NOMO-1 (cell line): ENCODE measurements at regions not wholly inside any gene's neighbourhood (a gene's known extent, or its start where the extent isn't known, plus 50 kb on each side); places are given as distances from the start of the nearest gene placed in this dataset.
"Not testable (repeated sequence)": the region's sequence is repeated elsewhere in the genome, so short reads cannot be mapped to it uniquely, and the experiment has no call there.

ENCODE experiments used
- DNase-seq, 2 experiments: peaks; one replicate each; lab custom pipeline; 2025; ENCODE audit not compliant: unreplicated experiment in 2 of 2; lab: John Stamatoyannopoulos, UW

GRCh38 chr14:59037086-59037485 is 151.4 kb upstream of the DAAM1 start:
- DNase-seq = no peak

DNA sequence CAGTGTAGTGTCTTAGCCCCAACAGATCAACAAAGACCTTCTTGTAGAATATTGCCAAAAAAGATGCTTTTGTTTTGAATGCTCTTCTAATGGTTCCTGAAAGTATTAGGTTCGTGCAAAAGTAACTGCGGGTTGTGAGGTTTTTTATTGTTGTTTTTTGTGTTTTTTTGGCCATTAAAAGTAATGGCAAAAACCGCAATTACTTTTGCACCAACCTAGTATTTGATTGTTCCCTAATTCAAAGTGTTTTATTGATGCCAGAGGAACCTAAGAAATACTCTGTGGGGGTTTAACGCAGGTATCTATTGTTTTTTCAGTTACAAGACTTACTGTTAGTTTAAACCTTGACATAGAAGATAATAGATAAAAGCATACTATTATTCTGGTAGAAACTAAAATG is 150.8 kb upstream of the DAAM1 start:
- DNase-seq = no peak

DNA sequence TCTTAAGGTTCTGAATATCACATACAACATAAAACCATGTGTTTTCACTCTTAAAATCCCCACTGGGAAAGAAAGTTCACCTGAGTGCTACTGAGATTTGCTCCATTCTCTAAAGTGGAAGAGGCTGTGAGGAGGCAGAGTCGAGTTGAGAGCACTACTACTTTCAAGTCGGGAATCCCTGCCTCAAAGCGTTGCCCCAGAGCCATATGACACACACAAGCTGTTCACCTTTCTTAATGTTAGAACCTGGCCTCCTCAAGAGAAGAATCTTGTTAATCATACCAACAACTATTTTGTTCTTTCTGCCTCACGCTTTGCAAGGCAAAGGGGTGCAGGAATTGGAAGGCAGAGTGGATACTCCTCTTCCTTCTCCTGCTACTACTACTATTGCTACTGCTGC is 149.7 kb upstream of the DAAM1 start:
- no peak for DNase-seq

DNA sequence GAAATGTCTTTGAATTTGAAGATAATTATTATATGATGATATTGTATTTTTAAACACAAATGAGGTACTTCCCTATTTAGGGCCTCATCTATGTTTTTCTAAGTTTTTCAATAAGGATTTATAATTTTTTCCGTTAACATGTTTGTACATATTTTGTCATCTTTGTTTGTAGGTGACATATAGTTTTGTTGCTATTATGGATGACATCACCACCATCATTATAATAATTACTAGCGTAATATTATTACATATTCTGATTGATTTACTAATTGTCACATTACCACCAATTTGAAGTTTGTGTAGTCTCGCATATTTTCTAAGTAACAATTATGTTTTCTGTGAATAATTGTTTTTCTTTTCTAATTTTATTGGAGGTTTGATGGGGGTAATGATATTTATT is 147.2 kb upstream of the DAAM1 start:
- DNase-seq = no peak

- no peak for DNase-seq
These were observed 143.8 kb upstream of the DAAM1 start for GRCh38 chr14:59044707-59045106.

DNA sequence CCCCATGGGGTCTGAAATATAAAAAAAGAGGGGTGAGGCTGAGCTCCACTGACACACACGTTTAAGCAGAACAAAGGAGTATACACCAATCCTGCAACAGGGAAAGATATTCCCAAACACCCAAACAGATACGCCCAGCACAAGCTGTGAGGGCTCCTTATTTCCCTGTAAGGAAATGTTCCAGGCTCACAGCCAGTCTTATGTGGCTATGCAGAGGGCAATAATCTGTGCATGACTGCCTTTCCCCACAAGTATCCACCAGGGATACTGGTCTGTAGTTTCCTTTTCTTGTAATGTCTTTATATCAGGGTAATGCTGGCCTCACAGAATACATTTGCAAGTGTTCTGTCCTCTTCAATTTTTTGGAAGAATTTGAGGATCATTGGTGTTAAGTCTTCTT is 141.7 kb upstream of the DAAM1 start:
- no peak for DNase-seq

- DNase-seq = no peak
These were observed 133.5 kb upstream of the DAAM1 start for GRCh38 chr14:59055006-59055405.

GRCh38 chr14:59055439-59056045 is 132.9 kb upstream of the DAAM1 start:
- peak; percentile 6 to 33 for DNase-seq

DNA sequence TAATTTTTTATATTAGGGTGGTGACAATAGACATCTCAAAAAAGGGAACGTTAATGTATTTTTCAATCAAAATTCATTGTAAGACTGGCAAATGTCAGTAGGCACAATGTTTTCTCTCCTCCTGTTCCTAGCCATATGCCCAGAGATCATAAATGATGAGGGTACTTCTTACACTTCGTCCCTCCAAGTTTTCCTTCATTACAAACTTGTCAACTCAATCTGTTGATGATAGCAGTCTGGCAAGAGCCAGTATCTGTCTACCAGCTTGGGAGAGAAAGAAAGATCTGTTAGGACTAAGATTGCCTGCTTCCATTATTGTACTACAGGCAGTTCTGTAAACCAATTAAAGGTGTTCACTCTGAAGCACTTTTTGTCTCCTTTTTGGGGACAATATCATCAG is 130.9 kb upstream of the DAAM1 start:
- DNase-seq = no peak

DNA sequence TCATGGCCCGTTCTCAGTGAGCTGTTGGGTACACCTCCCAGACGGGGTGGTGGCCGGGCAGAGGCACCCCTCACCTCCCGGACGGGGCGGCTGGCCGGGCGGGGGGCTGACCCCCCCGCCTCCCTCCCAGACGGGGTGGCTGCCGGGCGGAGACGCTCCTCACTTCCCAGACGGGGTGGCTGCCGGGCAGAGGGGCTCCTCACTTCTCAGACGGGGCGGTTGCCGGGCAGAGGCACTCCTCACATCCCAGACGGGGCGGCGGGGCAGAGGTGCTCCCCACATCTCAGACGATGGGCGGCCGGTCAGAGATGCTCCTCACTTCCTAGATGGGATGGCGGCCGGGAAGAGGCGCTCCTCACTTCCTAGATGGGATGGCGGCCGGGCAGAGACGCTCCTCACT is 129.7 kb upstream of the DAAM1 start:
- DNase-seq = not testable (repeated sequence)

DNA sequence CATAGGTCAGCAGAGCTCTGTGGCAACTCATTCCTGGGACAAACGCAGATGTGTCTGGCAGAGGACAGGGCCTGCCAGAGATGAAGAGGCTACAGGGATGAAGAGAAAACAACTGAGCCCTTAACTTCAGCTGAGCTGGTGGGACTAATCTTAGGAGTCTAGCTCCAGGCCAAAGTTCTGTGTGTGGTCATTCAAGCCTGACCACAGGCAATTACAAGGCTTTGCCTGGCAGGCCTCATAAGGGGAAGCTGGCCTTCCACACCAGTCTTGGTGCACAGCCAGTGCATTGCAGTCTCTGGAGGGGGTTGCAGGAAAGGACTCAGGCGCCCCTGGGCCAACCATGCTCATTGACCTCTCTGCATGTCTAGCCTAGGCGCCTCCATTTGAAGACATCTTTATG is 127.6 kb upstream of the DAAM1 start:
- DNase-seq = no peak

DNA sequence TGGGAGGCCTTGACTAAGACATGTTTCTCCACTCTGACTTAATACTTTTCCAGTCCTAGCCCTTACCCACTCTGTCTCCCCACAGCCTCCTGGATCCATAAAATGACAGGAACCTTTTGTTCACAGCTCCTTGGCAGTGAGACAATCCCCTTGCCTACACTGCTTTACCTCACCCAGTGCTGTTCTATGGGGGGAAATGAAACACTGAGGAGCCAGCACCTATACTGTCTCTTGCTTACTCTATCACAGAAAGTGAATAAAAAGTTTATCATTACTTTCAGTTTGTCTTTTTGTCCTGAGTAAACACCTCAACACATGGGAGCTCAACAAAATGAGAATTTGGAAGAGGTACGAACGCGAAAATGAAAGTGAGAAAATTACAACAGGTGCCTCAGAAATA is 127.2 kb upstream of the DAAM1 start:
- DNase-seq = no peak

- DNase-seq = no peak
These were observed 125.2 kb upstream of the DAAM1 start for GRCh38 chr14:59063259-59063658.

DNA sequence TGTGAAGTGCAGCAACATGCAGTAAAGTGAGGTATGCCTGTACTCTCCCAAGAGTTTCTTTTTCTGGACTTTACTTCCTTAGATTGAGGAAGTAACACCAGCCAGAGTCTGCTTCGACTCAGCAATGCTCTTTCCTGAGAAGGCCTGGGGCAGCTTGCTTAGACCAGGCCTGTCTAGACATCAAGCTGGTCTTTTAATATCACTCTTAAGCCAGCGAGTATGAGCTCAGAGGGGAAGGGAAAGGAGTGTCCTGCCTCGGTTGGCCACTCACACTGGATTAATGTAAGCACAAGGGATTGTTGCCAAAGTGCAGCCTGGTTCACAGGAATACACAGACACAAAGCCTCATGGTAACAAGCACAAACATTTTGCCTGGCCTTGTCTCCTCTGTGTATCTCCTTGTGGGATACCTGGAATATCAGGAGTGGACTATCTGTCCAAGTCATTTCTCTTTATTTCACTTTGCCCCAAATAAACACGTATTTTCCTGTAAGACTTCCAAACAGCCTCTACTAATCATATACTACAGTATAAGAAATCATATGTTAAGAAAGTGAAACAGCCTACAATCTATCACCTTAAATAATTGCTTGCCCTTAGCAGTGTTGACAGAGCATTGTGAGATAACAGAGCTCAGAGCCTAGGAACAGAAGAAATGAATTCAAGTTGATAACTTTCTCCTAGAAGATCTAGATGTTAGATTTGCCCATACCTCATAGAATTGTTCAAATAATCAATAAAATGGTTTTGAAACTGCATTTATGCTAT is 121.2 kb upstream of the DAAM1 start:
- peak in 1 of 2 experiments; percentile 27 for DNase-seq

DNA sequence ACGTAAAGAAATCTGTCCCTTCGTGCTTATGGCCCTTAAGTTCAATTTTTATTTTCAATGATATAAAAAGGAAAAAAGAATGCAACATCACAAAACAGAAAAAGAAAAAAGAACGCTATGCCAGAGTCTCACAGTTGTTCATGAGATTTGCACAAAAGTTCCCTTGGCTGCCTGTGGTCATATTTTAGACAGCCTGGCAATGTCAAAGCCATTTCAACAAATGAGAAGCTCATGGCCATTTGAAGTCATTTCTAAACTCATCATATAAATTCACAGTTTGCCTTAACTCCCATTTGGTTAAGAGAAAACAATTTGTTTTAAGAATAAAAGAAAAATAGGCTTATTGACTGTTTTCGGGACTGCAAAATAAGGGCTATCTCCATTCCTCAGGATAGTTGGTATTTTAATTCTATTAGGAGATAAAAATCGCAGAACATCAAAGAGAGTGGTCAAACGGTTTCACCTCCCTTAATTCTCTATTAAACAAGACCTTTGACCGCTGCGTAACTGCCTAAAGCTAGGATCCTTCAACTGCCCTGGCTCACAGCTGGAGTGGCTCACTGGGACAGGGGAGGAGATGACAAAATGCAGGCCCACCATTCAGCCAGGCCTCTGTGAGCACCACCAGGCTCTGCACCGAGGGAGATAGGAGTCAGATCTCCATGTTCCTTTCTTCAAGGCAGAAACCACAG is 119.2 kb upstream of the DAAM1 start:
- no peak for DNase-seq

- no peak for DNase-seq
These were observed 113.0 kb upstream of the DAAM1 start for GRCh38 chr14:59075506-59075905.

DNA sequence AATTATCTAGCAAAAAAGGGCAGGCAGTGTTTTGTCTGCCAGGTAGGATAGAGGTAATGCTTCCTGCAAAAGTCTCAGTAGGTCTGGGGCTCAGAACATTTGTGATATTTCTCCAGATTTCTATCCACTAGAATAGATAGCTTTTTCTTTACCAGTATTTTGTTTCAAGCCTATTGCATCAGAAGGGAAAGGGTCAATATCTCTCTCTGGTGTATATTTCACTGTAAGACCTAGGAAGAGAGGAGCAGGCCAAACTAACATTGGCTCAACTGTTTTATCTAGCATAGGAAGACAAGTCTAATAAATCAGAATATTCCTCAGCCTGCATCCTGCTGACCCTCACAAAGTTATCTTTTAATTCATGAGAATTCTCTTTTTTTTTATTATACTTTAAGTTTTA is 106.7 kb upstream of the DAAM1 start:
- no peak for DNase-seq

DNA sequence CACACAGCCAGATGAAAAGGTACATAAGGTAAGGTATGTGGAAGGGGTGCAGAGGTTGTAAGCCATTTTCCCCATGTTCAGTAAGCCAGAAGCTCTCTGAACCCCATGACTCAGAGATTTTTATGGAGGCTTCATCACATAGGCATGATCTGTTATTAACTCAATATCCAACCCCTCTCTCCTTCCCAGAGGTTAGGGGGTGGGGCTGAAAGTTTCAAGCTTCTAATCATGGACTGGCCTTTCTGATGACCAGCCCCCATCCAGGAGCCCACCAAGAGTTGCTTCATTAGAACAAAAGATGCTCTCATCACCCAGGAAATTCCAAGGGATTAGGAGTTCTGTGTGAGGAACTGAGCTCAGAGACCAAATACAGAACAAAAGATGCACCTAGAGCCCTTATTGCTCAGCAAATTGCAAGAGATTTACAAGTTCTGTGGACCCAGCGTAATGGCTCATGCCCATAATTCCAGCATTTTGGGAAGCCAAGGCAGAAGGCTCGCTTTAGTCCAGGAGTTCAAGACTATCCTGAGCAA is 103.2 kb upstream of the DAAM1 start:
- no peak for DNase-seq

- DNase-seq = no peak
These were observed 102.1 kb upstream of the DAAM1 start for GRCh38 chr14:59086241-59086882.

DNA sequence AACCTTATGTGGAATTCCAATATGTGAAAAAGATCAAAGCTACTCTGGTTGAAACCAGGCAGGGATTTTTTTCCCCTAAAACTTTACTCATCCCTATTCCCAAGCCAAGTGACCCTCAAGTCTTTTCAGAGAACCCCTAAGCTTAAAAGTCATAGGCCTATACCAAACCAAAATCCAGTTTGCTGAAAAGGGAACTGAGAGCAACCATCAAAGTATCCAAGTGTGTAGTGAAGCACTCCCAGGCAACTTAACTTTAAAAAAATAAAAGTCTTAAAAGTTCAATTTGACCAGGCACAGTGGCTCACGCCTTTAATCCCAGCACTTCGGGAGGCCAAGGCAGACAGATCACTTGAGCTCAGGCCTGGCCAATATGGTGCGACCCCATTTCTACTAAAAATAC is 101.2 kb upstream of the DAAM1 start:
- no peak for DNase-seq

GRCh38 chr14:59087711-59088110 is 100.8 kb upstream of the DAAM1 start:
- DNase-seq = no peak
